ENCODE measurements at regions not wholly inside any gene's neighbourhood (a gene's known extent, or its start where the extent isn't known, plus 50 kb on each side); places are given as distances from the start of the nearest gene placed in this dataset.
A peak's percentile ranks its signal among the peaks of the same experiment; 100 is the strongest.

DNA sequence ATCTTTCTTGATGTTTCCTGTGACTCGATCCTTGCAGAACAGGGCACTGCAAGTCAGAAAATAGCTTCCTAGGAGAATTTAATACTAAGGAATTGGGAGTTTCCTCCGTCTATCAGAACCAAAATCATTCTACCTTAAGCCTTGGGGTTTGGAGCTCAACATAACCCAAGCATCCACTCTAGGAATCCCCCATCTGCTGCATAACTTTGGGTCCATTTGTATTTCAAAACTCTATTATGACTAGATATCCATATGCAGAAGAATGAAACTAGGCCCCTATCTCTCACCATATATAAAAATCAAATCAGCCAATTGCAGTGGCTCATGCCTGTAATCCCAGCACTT is 61.7 kb upstream of the AKAP13 start:
- in situ Hi-C loops (cut with MboI; ENCODE audit: low pct_unique_long_range_greater_than_20kb, low sequenced_read_pairs, unreplicated experiment) = no loop called here
- TF ChIP-seq, protein P1, sequence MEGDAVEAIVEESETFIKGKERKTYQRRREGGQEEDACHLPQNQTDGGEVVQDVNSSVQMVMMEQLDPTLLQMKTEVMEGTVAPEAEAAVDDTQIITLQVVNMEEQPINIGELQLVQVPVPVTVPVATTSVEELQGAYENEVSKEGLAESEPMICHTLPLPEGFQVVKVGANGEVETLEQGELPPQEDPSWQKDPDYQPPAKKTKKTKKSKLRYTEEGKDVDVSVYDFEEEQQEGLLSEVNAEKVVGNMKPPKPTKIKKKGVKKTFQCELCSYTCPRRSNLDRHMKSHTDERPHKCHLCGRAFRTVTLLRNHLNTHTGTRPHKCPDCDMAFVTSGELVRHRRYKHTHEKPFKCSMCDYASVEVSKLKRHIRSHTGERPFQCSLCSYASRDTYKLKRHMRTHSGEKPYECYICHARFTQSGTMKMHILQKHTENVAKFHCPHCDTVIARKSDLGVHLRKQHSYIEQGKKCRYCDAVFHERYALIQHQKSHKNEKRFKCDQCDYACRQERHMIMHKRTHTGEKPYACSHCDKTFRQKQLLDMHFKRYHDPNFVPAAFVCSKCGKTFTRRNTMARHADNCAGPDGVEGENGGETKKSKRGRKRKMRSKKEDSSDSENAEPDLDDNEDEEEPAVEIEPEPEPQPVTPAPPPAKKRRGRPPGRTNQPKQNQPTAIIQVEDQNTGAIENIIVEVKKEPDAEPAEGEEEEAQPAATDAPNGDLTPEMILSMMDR (IDR thresholded peaks at IDR 0.05; ENCODE audit: extremely low read depth, insufficient read depth, missing control alignments) = no peak
- DNase-seq (ENCODE audit: low spot score) = no peak

DNA sequence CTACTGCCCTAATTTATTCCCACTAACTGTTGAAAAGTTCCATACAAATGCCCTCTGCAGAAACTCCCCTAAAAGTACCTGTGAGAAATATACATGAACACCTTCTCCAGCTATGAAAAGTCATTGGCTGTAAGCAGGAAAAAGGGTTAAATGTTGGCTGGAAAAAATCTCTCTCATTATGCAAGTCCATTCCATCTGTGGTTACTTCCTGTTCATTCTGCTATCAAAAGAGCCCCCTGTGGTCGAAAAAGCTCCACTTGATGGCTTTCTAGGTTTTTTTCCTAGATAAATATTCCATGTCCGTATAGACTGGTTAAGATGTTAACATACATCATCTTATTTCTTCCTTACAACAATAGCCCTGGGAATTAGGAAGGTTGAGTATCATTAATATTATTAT is 56.2 kb upstream of the AKAP13 start:
- TF ChIP-seq, protein P1 (IDR thresholded peaks at IDR 0.05; ENCODE audit: extremely low read depth, insufficient read depth, missing control alignments) = no peak
- DNase-seq (ENCODE audit: low spot score) = no peak
- in situ Hi-C loops (cut with MboI; ENCODE audit: low pct_unique_long_range_greater_than_20kb, low sequenced_read_pairs, unreplicated experiment) = no loop called here

DNA sequence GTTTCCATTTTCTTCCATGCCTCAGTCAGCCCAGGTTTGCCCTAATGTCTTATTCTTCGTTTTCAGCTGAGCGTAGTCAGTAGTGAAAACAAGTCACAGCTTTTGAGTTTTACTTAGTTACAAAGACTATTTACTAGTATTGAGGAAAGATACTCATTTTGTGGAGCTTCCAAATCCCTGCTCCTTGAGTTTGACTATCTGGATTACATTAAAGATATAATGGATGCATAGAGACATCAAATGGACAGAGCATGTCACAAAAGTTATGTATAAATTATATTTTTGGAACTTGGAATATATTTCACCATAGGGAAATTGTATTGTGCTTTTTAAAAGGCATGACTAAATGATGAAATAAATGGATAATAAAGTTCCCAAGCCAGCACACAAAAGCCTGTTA is 54.6 kb upstream of the AKAP13 start:
- in situ Hi-C loops (cut with MboI; ENCODE audit: low pct_unique_long_range_greater_than_20kb, low sequenced_read_pairs, unreplicated experiment) = no loop called here
- TF ChIP-seq, protein P1 (IDR thresholded peaks at IDR 0.05; ENCODE audit: extremely low read depth, insufficient read depth, missing control alignments) = no peak
- no peak for DNase-seq (ENCODE audit: low spot score)

DNA sequence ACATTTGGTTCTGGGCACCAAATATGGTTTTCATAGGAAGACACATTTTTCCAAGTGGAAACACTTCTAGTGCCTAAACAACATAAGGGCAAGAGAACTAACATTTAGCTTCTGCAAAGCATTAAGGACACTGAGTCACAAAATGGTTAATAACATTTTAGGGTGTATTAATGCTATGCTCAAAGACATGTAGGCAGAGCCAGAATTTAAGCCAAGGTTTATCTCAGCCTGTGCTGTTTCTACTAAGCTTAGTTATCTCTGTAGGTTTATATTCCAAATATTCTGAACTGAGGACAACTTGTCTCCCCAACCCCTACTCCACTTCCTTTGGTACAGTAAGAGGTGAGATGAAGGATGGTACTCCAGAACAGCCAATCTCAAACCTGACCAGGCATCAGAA is 54.1 kb upstream of the AKAP13 start:
- TF ChIP-seq, protein P1 (IDR thresholded peaks at IDR 0.05; ENCODE audit: extremely low read depth, insufficient read depth, missing control alignments) = no peak
- DNase-seq (ENCODE audit: low spot score) = no peak
- in situ Hi-C loops (cut with MboI; ENCODE audit: low pct_unique_long_range_greater_than_20kb, low sequenced_read_pairs, unreplicated experiment) = no loop called here

DNA sequence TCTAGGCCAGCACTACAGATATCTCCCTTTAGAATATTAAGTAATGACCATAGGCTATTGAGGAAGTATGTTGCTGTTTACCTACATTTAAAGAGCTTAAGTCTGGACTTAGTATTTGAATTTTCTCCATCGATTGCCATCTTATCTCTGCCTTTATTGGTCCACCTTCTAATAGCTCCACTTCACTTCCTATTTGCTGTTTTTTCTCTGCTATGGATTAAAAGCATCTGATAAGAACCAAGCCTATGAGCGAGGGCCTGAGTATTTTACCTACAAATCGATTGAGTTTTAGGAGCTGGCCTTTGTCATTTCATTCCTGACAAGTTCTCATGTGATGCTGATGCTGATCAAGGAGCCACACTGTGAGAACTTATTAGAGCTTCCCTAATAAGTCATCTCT is 52.6 kb upstream of the AKAP13 start:
- TF ChIP-seq, protein P1 (IDR thresholded peaks at IDR 0.05; ENCODE audit: extremely low read depth, insufficient read depth, missing control alignments) = no peak
- no peak for DNase-seq (ENCODE audit: low spot score)
- in situ Hi-C loops (cut with MboI; ENCODE audit: low pct_unique_long_range_greater_than_20kb, low sequenced_read_pairs, unreplicated experiment) = no loop called here

DNA sequence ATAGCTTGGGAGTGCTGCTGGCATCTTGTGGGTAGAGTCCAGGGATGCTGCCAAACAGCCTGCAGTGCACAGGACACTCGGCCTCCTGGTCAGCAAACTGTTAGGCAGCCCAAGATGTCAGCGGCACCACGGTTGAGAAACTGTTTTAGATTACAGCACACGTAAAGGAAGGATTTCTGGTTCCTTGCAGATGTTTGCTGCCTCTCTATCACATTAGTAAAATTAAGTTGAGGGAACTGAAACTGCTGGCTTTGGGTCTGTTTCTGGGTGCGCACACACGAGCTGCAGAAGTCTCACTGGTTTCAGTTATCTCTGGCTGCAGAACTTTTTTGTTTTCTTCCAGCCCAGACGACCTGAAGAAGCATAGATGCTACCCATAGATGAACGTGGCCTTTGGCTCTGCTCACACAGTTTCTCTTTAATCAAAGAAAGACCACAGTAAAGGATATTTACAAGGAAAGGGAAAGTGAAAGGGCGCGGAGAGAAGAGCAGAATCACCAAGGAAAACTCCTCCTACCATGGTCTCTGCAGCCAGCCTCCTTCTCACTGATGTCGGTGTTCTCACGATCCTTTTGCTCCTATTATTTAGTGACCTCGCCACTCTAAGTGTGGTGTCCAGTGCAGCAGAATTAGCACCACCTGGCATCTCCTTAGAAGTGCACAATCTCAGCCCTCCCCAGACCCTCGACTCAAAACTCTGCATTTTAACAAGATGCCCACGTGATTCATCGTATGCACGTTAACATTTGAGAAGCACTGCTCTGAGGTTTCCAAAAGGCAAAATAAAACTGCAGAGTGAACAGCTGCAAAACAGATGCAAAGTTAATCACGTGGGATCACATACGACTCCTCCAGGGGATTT is 50.6 kb upstream of the AKAP13 start:
- in situ Hi-C loops (cut with MboI; ENCODE audit: low pct_unique_long_range_greater_than_20kb, low sequenced_read_pairs, unreplicated experiment) = loop anchor here (10.0 kb wide), 1 partner anchor 75 kb away; no protein-coding TSS in a partner anchor
- peak; percentile 69 for DNase-seq (ENCODE audit: low spot score)
- TF ChIP-seq, protein P1 (IDR thresholded peaks at IDR 0.05; ENCODE audit: extremely low read depth, insufficient read depth, missing control alignments) = no peak

All from GM13977 (cell line).